NCI-H446 (cell line): ENCODE measurements at regions not wholly inside any gene's neighbourhood (a gene's known extent, or its start where the extent isn't known, plus 50 kb on each side); places are given as distances from the start of the nearest gene placed in this dataset.
"Not testable (repeated sequence)": the region's sequence is repeated elsewhere in the genome, so short reads cannot be mapped to it uniquely, and the experiment has no call there.

Experiments
- DNase-seq, 2 experiments: peaks; one replicate each; lab custom pipeline; 2025; lab: John Stamatoyannopoulos, UW

DNA sequence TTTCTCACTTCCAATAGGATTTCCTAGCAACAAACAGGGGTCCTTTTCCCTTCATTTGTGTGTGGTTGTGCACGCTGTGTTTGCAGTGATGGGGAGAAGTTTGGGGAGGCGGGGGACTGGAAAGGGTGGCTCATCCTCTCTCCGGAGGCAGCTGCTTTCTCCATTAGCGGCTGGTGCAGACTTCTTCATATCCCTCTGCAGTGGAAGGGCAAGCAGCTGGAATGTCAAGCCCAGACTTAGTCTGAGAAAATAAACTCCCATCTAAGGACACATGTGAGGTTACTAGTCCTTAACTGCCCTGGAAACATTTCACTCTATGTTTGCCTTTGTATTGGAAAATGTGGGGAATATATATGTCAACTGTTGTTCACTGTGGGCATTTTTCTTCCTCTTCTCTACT is 467.0 kb upstream of the RASGRP1 start:
- no peak for DNase-seq

DNA sequence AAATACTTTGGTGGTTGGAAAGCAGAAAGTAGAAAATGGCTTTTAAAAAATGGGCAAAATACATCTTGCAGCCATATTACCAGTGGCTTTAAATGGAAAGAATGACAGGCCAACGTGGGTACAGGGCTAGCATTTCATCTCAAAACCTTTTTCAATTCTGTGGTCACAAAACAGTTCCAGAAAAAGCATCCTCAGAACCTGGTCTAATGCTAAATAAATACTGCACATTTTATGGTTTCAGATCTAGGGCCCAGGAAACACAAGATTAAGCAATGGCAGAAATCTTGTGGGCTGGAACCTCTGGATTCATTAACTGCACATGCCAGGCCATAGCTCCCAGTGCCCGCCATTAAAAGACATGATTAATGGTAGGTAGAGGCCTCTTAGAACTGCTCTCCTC is 470.2 kb upstream of the RASGRP1 start:
- no peak for DNase-seq

DNA sequence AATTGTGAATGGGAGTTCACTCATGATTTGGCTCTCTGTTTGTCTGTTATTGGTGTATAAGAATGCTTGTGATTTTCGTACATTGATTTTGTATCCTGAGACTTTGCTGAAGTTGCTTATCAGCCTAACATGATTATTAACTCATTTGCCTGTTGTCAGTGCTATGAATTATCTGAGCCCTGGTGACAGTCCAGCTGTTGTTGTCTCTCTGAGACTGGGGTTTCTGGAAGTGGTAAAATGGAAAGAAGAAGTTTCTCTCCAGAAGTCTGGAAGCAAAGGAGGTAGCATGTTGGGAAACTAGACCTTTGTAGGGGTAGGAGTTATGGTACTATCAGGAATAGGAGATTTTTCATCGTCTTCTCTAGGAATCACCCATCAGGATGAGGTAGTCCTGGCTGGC is 473.0 kb upstream of the RASGRP1 start:
- not testable (repeated sequence) for DNase-seq

DNA sequence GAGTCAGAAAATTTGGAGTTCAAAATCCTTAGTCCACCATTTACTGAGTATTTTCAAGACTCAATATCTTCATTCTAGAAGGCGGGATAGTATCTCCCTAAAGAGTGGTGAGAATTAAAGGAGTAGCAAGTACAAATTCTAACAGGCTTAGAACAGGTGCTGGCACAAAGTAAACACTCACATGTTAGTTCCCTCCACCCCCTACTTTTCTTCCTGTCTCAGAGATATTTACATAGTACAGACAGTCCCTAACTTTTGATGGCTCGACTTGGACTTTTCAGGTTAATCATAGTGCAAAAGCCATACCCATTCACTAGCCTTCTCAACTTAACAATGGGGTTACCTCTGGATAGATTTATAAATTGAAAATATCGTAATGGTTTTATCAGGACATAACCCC is 476.2 kb upstream of the RASGRP1 start:
- no peak for DNase-seq

DNA sequence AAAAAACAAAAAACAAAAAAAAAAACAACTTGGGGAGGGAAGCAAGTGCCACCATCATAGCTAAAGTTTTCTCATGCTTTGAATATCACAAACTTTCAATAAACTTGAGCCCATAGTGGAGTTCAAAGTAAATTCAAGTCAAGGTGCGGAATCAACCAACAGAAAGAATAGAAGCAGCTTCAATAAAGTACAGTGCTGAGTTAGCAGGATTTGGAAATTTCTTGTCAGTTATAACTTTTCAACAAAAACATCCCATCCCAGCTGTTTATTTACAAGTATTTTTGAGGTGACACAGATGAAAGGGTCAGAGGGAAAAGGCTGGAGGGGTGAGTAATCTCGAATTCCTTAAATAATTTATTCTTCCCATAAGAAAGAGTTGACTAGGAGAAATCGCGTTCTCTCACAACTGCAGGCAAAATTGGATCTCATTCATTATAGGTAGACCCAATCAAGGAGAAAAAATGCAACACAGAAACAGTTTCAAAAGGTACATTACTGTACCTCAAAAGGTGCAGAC is 477.4 kb upstream of the RASGRP1 start:
- no peak for DNase-seq

DNA sequence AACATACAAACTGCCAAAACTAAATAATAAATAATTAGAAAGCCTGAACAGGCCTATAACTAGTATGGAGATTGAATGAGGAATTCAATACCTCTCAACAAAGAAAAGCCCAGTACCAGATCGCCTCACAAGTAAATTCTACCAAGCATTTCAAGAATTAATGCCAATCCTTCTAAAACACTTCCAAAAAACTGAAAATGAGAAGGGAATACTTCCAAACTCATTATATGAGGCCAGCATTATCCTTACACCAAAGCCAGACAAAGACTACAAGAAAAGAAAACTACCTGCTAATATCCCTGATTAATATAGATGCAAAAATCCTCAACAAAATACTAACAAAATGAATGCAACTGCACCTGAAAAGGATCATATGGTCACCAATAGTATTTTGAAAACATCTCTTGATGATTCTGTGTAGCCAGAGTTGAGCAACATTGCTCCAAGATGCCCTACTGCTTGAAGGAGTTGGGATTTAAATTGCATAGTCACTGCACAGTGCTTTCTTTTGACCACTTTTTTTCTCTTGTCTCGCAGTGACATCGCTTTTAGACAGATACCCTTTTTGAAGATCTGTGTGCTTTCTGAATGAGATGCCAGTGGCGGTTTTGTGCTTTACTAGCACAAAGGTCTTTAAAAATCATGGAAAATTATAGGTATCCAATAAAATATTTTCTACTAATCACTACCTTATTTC is 487.2 kb upstream of the RASGRP1 start:
- peak; percentile 29 to 46 for DNase-seq

DNA sequence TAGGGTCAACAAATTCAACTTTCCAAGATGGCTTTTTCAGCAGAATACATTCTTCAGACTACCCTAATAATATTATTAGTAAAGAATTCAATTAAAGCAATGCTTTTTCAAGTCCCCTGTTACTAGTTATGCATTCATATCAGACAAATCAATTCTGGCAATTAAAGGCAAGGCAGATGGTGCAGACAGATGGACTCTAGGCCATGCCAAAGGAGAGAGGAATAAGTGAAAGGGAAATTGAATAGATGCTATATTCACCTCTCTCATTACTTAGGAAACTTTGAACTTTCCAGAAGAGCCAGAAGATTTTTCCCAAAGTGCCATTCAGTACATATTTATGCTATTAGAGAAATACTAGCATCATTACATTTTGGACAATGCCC is 487.7 kb upstream of the RASGRP1 start:
- DNase-seq, result peak; percentile 79 to 89

DNA sequence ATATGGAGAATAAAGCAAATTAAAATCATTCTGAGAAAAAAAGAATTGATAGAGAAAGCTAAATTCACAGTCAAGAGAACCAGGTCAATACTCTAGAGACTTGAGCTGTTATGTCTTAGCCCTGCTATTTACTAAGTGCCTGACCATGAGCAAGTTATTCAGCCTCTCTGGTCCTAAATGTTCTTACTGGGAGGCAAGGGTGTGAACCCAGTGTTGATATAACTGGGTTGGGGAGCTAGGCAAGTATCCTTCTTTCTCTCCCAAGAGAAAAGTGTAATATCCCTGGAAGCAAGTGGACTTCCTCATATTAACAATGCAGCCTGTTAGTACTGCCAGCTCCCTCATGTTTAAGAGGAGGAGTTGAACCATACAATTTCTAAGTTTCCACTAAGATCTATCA is 488.9 kb upstream of the RASGRP1 start:
- DNase-seq, result peak in 1 of 2 experiments; percentile 8

DNA sequence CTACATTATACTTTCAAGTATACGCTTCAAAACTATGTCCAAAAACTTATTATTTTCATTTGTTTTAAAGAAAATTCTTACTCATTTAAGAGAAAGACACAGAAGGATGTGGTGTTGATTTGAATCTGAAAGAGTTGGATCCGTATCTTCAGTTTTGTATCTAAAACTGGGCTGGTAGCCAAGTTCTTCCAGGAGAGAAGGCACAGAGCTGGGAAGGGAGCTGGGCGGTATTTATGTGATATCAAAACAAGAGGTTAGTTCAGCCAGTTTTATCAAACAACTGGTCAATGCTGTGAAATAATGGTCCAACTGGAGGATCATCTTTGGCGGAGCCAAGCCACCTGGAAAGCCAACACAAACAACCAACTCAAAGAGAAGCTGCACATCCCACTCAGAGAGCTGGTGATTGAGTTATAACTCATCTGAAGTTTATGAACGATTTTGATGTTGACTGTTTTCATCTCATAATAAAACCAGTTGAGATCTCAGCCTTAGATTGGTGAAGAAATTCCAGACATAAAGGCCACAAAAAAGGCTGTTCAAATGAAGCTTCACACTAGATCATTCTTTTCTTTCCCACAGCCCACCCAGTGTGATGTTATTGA is 489.6 kb upstream of the RASGRP1 start:
- DNase-seq, result peak; percentile 62 to 85

DNA sequence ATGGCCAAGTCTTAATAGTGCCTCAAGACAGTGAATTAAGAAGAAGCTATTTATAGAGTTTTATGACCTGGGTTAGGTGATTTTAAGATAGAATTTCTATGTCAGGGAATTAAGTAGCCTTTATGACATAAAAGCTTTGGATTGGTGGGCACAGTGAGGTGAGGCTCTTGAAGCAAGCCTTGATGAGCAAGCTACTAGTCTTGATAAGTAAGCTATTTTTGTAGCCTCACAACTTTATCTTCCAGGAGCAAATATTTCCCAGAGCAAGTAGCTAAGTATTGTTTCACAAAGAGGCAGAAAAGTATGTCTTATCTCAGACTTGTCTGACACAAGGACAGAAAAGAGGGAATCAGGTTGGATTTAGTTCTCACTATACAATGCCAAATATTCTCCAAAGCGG is 491.7 kb upstream of the RASGRP1 start:
- no peak for DNase-seq

DNA sequence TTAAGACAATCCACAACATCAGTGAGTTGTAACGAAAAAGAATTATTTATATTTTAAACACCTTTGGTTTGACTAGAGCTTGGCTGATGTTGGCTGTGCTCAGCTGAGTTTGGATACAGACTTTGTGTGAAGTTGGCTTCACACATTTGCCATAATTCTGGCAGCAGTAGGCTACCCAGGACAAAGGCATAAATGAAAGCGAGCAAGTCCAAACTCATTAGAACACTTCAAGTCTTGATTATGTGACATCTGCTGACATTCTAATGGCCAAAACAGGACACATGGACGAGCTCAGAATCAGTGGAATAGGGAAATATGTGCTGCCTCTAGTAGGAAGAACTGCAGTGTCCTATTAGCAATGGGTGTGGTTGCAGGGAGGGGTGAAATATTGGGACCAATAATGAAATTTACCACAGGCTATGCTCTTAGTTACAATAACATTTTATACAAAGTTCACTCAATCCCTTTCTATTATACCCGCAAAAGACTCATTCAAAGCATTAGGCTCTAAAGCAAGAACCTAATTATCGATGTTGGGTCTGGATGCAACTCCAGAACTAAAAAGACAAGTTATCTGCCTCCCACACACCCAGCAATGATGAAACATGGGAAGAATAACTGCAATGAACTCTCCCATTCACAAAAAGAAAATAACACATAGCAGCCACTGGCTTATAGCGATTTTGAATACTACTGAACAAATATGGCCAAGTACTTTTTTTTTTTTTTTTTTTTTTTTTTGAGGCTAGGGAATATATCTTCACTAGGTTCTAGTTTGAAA is 493.9 kb upstream of the RASGRP1 start:
- peak in 1 of 2 experiments; percentile 67 for DNase-seq

DNA sequence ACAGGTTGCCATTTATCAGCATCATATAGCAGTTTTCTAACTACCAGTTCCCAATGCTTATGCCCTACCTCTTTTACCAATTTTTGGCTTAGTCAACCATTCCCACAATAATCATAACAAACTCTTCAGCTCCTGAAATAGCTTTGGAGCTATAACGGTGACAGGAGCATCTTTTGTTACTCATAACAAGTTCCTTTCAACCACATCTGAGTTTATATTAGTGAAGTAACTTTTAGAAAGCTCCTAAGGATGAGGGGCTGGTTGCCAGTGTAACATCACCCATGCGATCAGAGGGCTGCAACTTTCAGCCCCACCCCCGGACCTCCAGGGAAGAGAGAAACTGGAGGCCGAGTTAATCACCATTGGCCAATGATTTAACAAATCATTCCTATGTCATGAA is 495.3 kb upstream of the RASGRP1 start:
- no peak for DNase-seq

DNA sequence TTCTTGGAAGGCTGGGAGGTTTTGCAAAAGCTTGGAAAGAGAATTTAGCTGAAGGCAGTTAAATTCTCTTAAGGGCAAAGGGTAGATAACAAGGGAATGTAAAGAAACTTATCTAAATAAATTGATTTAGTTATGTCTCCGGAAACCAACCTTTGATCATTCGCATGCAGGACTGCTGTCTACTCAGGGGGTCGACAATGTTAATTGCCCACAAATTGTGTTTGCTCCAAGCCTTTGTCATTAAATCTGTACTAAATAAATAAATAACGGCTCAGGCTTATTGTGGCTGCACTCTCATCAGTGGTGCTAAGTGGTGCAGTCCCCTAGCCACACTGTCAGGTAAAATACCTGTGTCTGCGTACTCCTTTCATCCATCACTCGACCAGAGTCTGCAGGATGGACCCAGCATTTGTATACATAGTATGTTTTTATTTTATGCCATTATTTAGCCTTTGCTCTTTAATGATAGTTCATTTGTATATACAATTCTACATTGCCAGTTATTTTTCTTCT is 497.4 kb upstream of the RASGRP1 start:
- no peak for DNase-seq

DNA sequence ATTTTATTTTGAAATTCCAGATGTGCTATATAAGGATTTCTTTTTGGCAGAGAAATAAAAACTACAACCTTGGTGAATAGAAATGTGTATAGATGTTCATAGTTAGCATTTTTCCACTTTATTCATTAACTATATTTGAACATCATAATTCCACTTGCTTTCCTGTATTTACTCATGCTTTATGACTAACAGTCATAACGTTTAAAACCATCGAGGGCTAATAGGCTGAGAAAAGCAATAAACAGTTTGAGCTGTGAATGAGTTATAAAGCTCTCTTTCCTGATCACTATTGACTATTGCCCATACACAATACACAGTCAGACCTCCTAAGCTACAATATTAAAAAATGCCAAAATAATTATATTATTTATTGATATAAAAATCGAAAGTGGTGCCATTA is 502.1 kb upstream of the RASGRP1 start:
- no peak for DNase-seq

DNA sequence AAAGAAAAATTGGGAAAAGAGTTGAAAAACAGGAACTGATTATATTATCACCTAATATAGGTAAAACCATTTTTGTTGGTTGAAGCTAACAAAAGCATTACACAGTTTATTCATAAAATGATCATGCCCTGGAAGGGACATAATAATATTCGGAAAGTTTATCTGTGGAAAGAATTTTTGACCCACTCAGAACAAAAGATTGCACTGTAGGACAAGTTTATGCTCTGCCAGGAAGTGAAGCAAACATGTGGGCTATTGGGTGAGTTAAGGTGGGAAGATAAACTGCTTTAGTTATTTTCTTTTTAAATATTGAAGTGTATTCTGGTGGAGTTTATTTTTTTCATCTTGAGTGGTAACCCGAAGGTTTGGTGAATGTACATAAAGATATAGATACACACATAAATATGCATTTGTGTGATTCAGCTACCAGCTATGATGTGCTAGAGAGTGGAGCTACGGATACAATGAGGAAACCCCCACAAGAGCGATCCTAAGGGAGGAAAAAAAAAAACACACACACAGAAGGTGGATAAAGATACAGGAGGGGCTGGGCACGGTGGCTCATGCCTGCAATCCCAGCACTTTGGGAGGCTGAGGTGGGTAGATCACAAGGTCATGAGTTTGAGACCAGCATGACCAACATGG is 506.4 kb upstream of the THBS1 start:
- no peak for DNase-seq

DNA sequence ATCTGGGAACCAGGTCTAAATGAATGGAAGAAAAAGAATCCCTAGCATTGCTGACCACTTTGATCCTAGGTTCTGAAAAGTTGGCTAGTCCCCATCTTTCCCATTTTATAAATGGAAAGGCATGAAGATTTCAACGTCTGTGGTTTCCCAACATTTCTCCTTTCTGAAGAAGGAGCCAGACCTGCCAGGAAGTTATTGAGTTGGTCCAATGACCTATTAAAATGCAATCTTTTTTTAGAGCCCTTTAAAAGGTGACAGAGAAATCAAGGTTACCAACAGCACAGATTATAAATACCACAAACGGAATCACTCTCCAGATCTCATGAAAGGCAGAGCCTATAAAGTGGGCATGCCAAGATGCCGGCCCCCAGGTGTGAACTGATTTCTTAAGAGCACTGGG is 505.6 kb upstream of the THBS1 start:
- no peak for DNase-seq

DNA sequence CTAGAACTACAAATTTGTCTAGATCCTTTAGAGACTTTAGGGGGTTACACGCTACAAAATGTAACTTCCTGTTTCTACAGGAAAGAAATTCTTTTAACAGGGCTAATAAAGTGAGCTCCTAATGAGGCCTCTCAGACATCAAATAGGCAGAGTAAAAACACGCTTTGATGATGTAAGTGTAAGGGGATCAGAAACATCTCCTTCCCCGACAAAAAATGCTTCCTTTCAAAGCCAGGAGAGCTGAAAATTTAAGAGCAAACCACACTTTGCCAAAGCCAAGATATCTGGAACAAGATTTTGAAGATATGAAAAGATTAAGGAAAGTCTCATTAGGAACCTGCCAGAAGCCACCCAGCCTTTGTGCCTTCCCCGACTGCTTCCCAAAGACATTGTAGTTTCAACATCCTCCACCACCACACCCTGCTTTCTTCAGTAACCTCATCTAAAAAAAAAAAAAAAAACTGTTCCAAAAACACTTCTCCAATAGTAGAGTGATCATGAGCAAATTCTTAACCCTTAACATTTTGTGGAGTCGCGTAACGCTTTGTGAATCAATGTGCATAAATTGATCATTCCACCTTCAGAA is 505.0 kb upstream of the THBS1 start:
- no peak for DNase-seq

DNA sequence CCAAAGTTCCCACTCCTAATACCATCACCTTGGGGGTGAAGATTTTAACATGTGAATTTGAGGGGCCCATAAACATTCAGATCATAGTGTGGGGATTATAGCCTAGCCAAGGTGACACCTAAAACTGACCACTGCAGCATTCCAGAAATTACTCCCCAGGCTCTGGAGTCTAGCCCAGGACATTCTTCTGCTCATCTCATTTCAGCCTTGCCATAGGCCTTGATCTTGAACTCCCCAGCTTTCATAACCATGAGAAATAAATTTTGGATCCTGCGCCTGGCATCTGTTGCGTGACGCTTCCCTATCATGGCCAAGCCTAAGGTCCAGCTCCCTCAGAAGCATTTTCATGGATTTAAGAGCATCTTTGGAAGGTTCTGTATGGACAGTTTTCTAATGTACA is 502.9 kb upstream of the THBS1 start:
- DNase-seq, result no peak

DNA sequence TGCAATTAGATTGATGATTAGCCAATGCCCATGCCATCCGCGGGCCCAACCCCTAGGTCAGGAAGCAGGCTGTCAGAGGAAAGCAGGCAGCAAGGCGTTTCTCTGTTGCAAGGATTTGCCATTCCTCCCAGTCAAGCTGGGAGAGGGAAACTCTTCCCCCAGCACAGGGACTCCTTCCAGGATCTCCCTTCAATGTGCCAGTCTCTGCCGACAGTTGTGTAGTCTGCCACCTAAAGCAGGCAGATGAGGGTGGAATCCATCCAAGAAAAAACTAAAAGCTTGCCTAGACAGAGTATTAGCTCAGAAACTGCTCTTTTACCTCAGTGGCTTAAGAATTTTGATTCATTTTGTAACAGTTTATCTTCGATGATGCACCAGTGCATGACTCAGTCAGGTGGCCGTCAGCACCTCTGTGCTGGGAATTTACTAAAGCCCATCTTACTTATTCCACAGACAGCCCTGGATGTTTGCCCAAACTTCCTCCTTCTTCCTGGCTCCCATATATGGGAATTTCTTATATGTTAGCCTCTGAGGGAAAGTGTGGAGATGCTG is 501.5 kb upstream of the THBS1 start:
- peak; percentile 57 to 81 for DNase-seq

DNA sequence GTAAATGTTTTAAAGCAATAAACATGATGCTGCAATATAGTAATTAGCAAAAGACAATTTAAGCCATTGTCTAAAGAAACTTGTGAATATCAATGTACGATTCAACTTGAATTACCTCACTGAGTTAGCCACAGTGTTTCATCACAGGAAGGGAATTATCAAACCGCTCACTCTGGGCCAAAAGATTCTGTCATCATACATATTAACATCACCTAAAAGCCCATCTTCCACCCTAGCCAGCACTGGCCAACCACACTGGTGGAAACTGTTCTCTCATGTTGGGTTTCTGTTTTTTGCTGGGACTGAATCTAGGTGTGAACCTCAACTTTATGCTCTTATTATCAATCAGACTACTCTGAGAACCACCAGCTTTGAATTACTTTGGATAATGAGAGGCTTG is 497.7 kb upstream of the THBS1 start:
- no peak for DNase-seq

DNA sequence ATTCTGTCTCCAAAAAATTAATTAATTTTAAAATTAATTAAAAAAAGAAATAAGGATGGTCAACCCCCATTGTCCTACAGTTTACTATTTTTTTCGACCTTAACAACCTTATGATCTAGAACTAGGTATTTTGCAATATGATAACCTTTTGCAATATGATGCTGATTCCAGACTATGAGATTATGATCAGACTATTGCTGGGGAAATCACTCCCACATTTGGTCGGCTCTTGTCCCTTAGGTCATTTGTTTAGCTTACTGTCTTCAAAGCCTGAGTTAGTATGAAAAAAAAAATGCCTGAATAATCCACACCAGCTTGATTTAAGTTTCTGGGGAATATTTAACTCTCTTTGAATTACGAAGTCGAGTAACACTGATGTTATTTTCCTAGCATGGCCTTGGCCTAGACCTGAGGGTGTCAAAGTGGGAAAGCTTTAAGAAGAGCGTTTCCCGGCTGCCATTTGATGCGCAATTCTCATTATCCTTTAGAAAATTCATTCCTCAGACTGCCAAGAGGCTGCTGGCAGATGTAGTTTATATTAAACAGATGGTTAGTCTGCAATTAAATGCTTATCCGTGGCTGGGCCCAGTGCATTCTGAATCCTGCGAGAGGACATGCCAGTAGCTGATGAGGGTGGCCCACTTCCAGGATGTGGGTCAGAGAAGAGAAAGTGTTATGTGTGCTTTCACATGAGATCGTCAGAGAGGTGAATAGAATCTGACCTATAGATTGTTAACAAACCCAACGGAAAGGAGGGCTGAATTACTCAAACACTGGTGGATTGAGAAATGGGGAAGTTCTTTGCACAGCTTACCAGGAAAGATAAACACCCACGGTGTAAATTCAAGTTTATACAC is 496.0 kb upstream of the THBS1 start:
- DNase-seq, result peak; percentile 75 to 92
